HCT116 (cell line): ENCODE measurements at regions not wholly inside any gene's neighbourhood (a gene's known extent, or its start where the extent isn't known, plus 50 kb on each side); places are given as distances from the start of the nearest gene placed in this dataset.

ENCODE experiments used
- ATAC-seq: fragments of 200-7000 bp; cut with Tn5 transposase; 2 replicates; pipeline ENCODE4 v1.9.1; 2020; ENCODE audit warnings: mild to moderate bottlenecking, moderate library complexity
- BruUV-seq: library from RNA; stranded (reverse); fragments of 400-500 nt; replicated peaks from 2 replicates; lab custom pipeline; 2021; lab: Mats Ljungman, UMichigan
- CTCF ChIA-PET: fragments of 300-600 bp; sonication (Branson Sonifier 250); formaldehyde crosslinking; loops from one replicate; lab custom pipeline; 2021; ENCODE audit warnings: antibody characterized with exemption; lab: Charles Lee
- POLR2A ChIA-PET: fragments of 300-600, 350-600 bp; sonication (Branson Sonifier 250); formaldehyde crosslinking; loops from one replicate; lab custom pipeline; 2021; ENCODE audit warnings: antibody characterized with exemption; lab: Charles Lee
- RAD21 ChIA-PET, 2 experiments: fragments of 300-600 bp; sonication (Branson Sonifier 250); formaldehyde crosslinking; loops; one replicate each; lab custom pipeline; 2023; ENCODE audit warnings: low total read pairs in 2 of 2; ENCODE audit not compliant: uncharacterized antibody in 2 of 2, unreplicated experiment in 2 of 2, low non-redundant PET in 1 of 2; lab: Charles Lee
- DNase-seq: peaks from one replicate; pipeline ENCODE4 v3.0.0-alpha.2; 2010; ENCODE audit warnings: low read depth, low spot score
- H2AFZ ChIP-seq: fragments of 200-600 bp; shearing (Covaris generic), sonication (generic); 2 replicates; pipeline ENCODE4 v1.6.1; 2017; ENCODE audit warnings: low read depth, mixed run types, mixed read lengths, antibody characterized with exemption, low read length; ENCODE audit not compliant: poor library complexity, severe bottlenecking
- H3K27ac ChIP-seq: 2 replicates; pipeline ENCODE4 v1.5.1; 2012; ENCODE audit warnings: low read depth, low read length
- H3K27me3 ChIP-seq: fragments of 200-600 bp; sonication (generic); 2 replicates; pipeline ENCODE4 v1.6.1; 2016; ENCODE audit warnings: mixed run types, low read length, mixed read lengths; ENCODE audit not compliant: insufficient read depth
- H3K36me3 ChIP-seq, 2 experiments: fragments of 200-500 bp in 1 of 2; fragments of 200-600 bp in 1 of 2; sonication (Bioruptor generic) in 1 of 2; sonication (generic) in 1 of 2; 2 replicates each; pipeline versions ENCODE4 v1.5.1 to v1.6.1; 2014 to 2016; ENCODE audit warnings: low read length in 2 of 2, inconsistent platforms in 1 of 2, mixed read lengths in 1 of 2, mixed run types in 1 of 2; ENCODE audit not compliant: insufficient read depth in 2 of 2, control insufficient read depth in 1 of 2
- H3K4me1 ChIP-seq, 2 experiments: fragments of 200-600 bp in 1 of 2; sonication (generic) in 1 of 2; 2 replicates each; pipeline versions ENCODE4 v1.5.1 to v1.6.1; 2012 to 2017; ENCODE audit warnings: low read length in 2 of 2, inconsistent platforms in 1 of 2, mild to moderate bottlenecking in 1 of 2, mixed read lengths in 1 of 2, mixed run types in 1 of 2, moderate library complexity in 1 of 2; ENCODE audit not compliant: insufficient read depth in 2 of 2, control insufficient read depth in 1 of 2
- H3K4me2 ChIP-seq: fragments of 200-600 bp; sonication (generic); 2 replicates; pipeline ENCODE4 v1.6.1; 2017; ENCODE audit warnings: mixed run types, low read length, mixed read lengths
- H3K4me3 ChIP-seq, 2 experiments: fragments of 200-600 bp in 1 of 2; sonication (generic) in 1 of 2; replicated peaks in 1 of 2; 2 replicates each; pipeline ENCODE4 v1.5.1; 2011 to 2016; ENCODE audit warnings: low read length in 2 of 2, control low read depth in 1 of 2, low read depth in 1 of 2, mild to moderate bottlenecking in 1 of 2, mixed read lengths in 1 of 2, mixed run types in 1 of 2
- H3K79me2 ChIP-seq: fragments of 200-600 bp; sonication (generic); 2 replicates; pipeline ENCODE4 v1.6.1; 2017; ENCODE audit warnings: mild to moderate bottlenecking, mixed run types, low read length, moderate library complexity, mixed read lengths; ENCODE audit not compliant: insufficient read depth
- H3K9ac ChIP-seq: fragments of 200-600 bp; sonication (generic); 2 replicates; pipeline ENCODE4 v1.6.1; 2016; ENCODE audit warnings: low read length, mixed read lengths
- H3K9me2 ChIP-seq: fragments of 200-600 bp; sonication (generic), shearing (Covaris generic); 2 replicates; pipeline ENCODE4 v1.6.1; 2017; ENCODE audit warnings: mixed run types, mild to moderate bottlenecking, moderate library complexity; ENCODE audit not compliant: insufficient read depth
- H3K9me3 ChIP-seq, 2 experiments: fragments of 200-500 bp in 1 of 2; fragments of 200-600 bp in 1 of 2; sonication (Bioruptor generic) in 1 of 2; sonication (generic) in 1 of 2; 2 replicates each; pipeline ENCODE4 v1.6.1; 2014 to 2017; ENCODE audit warnings: low read length in 2 of 2, mixed read lengths in 2 of 2, inconsistent platforms in 1 of 2, low read depth in 1 of 2, mild to moderate bottlenecking in 1 of 2, mixed run types in 1 of 2, moderate library complexity in 1 of 2; ENCODE audit not compliant: control insufficient read depth in 1 of 2, insufficient read depth in 1 of 2
- H4K20me1 ChIP-seq: fragments of 200-600 bp; sonication (generic), shearing (Covaris generic); 2 replicates; pipeline ENCODE4 v1.6.1; 2017; ENCODE audit warnings: mixed run types, mild to moderate bottlenecking, moderate library complexity; ENCODE audit not compliant: insufficient read depth
- CEBPB ChIP-seq: IDR thresholded peaks from 2 replicates; pipeline ENCODE4 v1.6.1; 2012; ENCODE audit warnings: low read depth
- ELF1 ChIP-seq: IDR thresholded peaks from 2 replicates; pipeline ENCODE4 v1.6.1; 2012; ENCODE audit warnings: low read depth, borderline replicate concordance
- EZH2phosphoT487 ChIP-seq: fragments of 200-600 bp; IDR thresholded peaks from 2 replicates; pipeline ENCODE4 v1.6.1; 2018; ENCODE audit warnings: antibody characterized with exemption, borderline replicate concordance
- TCF7L2 ChIP-seq: IDR thresholded peaks from 2 replicates; pipeline ENCODE4 v1.7.0; 2011; ENCODE audit warnings: borderline replicate concordance, inconsistent platforms; ENCODE audit not compliant: insufficient read depth, insufficient read length; ENCODE audit errors: extremely low read depth
- YY1 ChIP-seq: IDR thresholded peaks from 2 replicates; pipeline ENCODE4 v1.6.1; 2011; ENCODE audit warnings: low read length, low read depth, moderate library complexity, mild to moderate bottlenecking; ENCODE audit not compliant: insufficient replicate concordance; ENCODE audit errors: extremely low read depth
- intact Hi-C: fragments of 100-400 bp; cut with micrococcal nuclease; formaldehyde crosslinking; loops from 2 replicates; pipeline ENCODE4 v1.10.0; 2022
- TF ChIP-seq, protein P1 (sequence below): IDR thresholded peaks from 2 replicates; pipeline ENCODE4 v1.6.1; 2011; ENCODE audit warnings: mild to moderate bottlenecking, low read length, moderate library complexity; ENCODE audit not compliant: insufficient replicate concordance; ENCODE audit errors: extremely low read depth
- TF ChIP-seq, protein P2 (sequence below): IDR thresholded peaks from 2 replicates; pipeline ENCODE4 v1.6.1; 2012
- TF ChIP-seq, protein P3 (sequence below): IDR thresholded peaks from 2 replicates; pipeline ENCODE4 v1.6.1; 2012; ENCODE audit warnings: low read depth

DNA sequence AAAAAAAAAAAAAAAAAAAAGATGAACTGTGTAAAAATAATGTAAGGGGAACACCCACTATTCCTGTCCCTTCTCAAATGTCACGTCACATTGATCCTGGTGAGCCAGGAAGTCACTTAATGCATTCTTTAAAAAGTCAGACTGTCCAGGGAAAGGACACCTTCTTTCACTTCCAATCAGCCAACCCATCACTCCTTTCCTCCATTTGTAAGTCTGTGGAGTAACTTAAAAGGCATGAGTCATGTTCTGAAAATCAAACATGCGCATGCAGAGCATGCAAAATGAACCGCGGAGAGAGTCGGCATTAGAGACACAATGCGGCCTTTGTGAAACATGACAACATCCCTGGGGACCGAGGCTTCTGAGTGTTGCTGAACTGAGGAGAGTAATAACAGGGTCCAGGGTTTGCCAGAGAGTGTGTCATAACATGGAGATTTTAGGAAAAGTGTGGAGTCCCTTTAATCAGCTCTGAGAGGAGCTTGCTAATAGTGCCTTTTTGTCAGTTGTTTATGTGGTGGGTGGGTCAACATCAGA is 77.6 kb upstream of the SEMA6A start (continued):
- TF ChIP-seq, protein P1, sequence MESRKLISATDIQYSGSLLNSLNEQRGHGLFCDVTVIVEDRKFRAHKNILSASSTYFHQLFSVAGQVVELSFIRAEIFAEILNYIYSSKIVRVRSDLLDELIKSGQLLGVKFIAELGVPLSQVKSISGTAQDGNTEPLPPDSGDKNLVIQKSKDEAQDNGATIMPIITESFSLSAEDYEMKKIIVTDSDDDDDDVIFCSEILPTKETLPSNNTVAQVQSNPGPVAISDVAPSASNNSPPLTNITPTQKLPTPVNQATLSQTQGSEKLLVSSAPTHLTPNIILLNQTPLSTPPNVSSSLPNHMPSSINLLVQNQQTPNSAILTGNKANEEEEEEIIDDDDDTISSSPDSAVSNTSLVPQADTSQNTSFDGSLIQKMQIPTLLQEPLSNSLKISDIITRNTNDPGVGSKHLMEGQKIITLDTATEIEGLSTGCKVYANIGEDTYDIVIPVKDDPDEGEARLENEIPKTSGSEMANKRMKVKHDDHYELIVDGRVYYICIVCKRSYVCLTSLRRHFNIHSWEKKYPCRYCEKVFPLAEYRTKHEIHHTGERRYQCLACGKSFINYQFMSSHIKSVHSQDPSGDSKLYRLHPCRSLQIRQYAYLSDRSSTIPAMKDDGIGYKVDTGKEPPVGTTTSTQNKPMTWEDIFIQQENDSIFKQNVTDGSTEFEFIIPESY, result no peak
- TF ChIP-seq, all 23 proteins: peak for 8

DNA sequence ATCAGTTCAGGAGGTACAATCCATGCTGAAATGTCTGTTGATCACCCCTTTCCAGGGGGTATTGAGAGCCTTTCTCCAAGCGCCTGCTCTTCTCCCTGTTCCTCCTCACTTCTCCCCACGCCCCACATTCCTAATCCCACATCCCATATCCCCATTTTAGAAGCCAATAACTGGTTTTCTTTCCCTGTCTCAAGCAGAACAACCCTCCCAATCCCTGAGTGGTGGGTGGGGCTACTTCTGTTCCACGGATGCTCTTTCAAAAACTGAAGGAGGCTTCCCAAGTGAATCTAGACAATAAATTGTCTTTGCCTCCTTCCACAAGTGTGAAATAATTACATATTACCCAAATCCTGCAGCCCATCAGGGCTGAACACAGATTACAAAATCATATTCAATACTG is 77.0 kb upstream of the SEMA6A start:
- Histone ChIP-seq H3K79me2 (no peaks in the 10 kb centered on the region), H3K4me2 (peak overlapping the region; percentile 57), H3K36me3 (no peaks in the 10 kb centered on the region), H3K4me3 (no peak overlapping the region), H2AFZ (peak overlapping the region; percentile 51), H3K9me2 (no peaks in the 10 kb centered on the region), H4K20me1 (no peaks in the 10 kb centered on the region), H3K9me3 (no peaks in the 10 kb centered on the region), H3K9ac (no peak overlapping the region), H3K4me1 (peaks cover 7 to 15% of the 10 kb centered on the region in 2 experiments; a peak in 3 of 4 replicates), H3K27me3 (no peaks in the 10 kb centered on the region), H3K27ac (no peak overlapping the region)
- CTCF ChIA-PET, result no interaction called here
- POLR2A ChIA-PET, result no interaction called here
- no peak for DNase-seq
- BruUV-seq, result no TSS peak
- ATAC-seq, result no peak; the same call in none of the 2 replicates
- RAD21 ChIA-PET, result interaction anchor here in 1 of 2 experiments (0.6 kb wide), 1 partner anchor 247 kb away, joined by 3 read pairs; no protein-coding TSS in a partner anchor
- TF ChIP-seq ELF1, result no peak
- TF ChIP-seq, protein P2, sequence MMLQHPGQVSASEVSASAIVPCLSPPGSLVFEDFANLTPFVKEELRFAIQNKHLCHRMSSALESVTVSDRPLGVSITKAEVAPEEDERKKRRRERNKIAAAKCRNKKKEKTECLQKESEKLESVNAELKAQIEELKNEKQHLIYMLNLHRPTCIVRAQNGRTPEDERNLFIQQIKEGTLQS, result no peak
- TF ChIP-seq CEBPB, result no peak
- TF ChIP-seq EZH2phosphoT487, result no peak
- TF ChIP-seq, protein P3, sequence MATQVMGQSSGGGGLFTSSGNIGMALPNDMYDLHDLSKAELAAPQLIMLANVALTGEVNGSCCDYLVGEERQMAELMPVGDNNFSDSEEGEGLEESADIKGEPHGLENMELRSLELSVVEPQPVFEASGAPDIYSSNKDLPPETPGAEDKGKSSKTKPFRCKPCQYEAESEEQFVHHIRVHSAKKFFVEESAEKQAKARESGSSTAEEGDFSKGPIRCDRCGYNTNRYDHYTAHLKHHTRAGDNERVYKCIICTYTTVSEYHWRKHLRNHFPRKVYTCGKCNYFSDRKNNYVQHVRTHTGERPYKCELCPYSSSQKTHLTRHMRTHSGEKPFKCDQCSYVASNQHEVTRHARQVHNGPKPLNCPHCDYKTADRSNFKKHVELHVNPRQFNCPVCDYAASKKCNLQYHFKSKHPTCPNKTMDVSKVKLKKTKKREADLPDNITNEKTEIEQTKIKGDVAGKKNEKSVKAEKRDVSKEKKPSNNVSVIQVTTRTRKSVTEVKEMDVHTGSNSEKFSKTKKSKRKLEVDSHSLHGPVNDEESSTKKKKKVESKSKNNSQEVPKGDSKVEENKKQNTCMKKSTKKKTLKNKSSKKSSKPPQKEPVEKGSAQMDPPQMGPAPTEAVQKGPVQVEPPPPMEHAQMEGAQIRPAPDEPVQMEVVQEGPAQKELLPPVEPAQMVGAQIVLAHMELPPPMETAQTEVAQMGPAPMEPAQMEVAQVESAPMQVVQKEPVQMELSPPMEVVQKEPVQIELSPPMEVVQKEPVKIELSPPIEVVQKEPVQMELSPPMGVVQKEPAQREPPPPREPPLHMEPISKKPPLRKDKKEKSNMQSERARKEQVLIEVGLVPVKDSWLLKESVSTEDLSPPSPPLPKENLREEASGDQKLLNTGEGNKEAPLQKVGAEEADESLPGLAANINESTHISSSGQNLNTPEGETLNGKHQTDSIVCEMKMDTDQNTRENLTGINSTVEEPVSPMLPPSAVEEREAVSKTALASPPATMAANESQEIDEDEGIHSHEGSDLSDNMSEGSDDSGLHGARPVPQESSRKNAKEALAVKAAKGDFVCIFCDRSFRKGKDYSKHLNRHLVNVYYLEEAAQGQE, result no peak
- TF ChIP-seq TCF7L2, result no peak
- no peak for TF ChIP-seq YY1
- intact Hi-C loops, result no loop called here
